Neural crest cell (in vitro differentiated cells): ENCODE measurements at regions not wholly inside any gene's neighbourhood (a gene's known extent, or its start where the extent isn't known, plus 50 kb on each side); places are given as distances from the start of the nearest gene placed in this dataset.
"Not testable (repeated sequence)": the region's sequence is repeated elsewhere in the genome, so short reads cannot be mapped to it uniquely, and the experiment has no call there.

Experiments
- DNase-seq: peaks from one replicate; pipeline ENCODE4 v3.0.0; 2021; ENCODE audit warnings: low read depth, mixed read lengths, low spot score
- H3K27ac Mint-ChIP-seq: one replicate; pipeline ENCODE4 v1.8.0; 2021; ENCODE audit warnings: mild to moderate bottlenecking, mixed read lengths; ENCODE audit not compliant: unreplicated experiment
- H3K27me3 Mint-ChIP-seq: 2 replicates; pipeline ENCODE4 v1.8.0; 2021; ENCODE audit warnings: low read depth, mild to moderate bottlenecking, mixed read lengths
- H3K36me3 Mint-ChIP-seq: 2 replicates; pipeline ENCODE4 v1.8.0; 2021; ENCODE audit warnings: low read depth, mild to moderate bottlenecking, mixed read lengths
- H3K4me1 Mint-ChIP-seq: 2 replicates; pipeline ENCODE4 v1.8.0; 2021; ENCODE audit warnings: mixed read lengths
- H3K4me3 Mint-ChIP-seq: one replicate; pipeline ENCODE4 v1.8.0; 2021; ENCODE audit warnings: mild to moderate bottlenecking, mixed read lengths
- H3K9me3 Mint-ChIP-seq: 2 replicates; pipeline ENCODE4 v1.8.0; 2021; ENCODE audit warnings: mixed read lengths
- TF ChIP-seq, protein P1 (sequence below): fragments of 200-600 bp; sonication (generic); conservative IDR thresholded peaks from 2 replicates; pipeline ENCODE4 v1.5.0; 2021; ENCODE audit warnings: antibody characterized with exemption, mild to moderate bottlenecking

DNA sequence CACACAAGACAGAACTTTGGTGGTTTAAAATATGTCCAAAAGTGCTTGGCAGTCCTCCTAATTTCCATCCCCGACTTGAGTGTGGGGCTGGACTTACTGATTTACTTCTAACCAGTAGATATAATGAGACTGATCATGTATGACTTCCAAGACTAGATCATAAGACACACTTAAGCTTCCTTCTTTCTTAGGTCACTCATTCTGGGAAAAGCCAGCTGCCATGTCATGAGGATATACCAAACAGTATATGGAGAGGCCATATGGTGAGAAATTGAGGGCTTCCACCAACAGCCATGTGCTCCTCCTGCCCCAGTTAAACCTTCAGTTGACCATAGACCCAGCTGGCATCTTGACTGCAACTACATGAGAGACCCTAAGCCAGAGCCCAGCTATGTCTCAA is 282.8 kb upstream of the PROK2 start:
- H3K4me1 Mint-ChIP-seq: no peaks in the 10 kb centered on the region
- H3K9me3 Mint-ChIP-seq: peaks cover 6% of the 10 kb centered on the region
- H3K27ac Mint-ChIP-seq: no peak overlapping the region
- no peak for DNase-seq
- H3K27me3 Mint-ChIP-seq: peaks cover 2% of the 10 kb centered on the region
- TF ChIP-seq, protein P1, sequence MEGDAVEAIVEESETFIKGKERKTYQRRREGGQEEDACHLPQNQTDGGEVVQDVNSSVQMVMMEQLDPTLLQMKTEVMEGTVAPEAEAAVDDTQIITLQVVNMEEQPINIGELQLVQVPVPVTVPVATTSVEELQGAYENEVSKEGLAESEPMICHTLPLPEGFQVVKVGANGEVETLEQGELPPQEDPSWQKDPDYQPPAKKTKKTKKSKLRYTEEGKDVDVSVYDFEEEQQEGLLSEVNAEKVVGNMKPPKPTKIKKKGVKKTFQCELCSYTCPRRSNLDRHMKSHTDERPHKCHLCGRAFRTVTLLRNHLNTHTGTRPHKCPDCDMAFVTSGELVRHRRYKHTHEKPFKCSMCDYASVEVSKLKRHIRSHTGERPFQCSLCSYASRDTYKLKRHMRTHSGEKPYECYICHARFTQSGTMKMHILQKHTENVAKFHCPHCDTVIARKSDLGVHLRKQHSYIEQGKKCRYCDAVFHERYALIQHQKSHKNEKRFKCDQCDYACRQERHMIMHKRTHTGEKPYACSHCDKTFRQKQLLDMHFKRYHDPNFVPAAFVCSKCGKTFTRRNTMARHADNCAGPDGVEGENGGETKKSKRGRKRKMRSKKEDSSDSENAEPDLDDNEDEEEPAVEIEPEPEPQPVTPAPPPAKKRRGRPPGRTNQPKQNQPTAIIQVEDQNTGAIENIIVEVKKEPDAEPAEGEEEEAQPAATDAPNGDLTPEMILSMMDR: no peak
- no peaks in the 10 kb centered on the region for H3K36me3 Mint-ChIP-seq
- no peak overlapping the region for H3K4me3 Mint-ChIP-seq

DNA sequence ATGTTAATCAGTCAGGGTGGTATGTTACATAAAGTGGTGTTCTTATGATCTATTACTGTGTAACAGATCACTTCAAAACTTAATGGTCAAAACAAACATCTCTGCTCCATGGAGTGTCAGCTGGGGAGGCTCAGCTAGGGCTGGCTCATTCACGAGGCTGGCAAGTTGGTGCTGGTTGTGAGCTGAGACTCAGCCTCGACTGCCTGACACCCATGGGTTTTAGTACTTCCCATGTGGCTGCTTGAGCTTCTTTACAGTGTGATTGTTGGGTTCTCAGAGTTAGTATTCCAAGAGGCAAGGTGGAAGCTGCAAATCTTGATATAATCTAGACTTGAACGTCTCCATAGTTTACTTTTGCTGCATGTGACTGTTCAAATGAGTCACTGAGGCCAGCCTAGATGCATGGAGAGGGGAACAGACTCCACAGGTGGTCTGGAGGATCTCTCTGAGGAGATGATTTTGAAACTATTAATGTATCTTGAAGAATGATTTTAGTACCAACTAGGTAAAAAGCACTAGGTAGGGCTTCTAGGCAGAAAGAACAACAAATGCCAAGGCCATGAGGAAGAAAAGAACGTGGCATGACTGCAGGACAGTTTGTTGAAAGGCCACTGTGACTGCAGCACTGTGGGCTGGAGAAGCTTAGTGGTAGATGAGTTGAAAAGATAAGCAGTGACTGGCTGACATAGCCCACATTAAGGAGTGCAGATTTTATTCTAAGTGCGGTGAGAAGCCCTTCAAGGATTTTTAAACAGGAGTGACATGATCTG is 281.1 kb upstream of the PROK2 start:
- Mint-ChIP-seq H3K27me3 (peaks cover 2% of the 10 kb centered on the region), H3K27ac (no peak overlapping the region), H3K4me1 (no peaks in the 10 kb centered on the region), H3K9me3 (peaks cover 12% of the 10 kb centered on the region), H3K4me3 (no peak overlapping the region), H3K36me3 (no peaks in the 10 kb centered on the region)
- DNase-seq: no peak
- TF ChIP-seq, protein P1: no peak

DNA sequence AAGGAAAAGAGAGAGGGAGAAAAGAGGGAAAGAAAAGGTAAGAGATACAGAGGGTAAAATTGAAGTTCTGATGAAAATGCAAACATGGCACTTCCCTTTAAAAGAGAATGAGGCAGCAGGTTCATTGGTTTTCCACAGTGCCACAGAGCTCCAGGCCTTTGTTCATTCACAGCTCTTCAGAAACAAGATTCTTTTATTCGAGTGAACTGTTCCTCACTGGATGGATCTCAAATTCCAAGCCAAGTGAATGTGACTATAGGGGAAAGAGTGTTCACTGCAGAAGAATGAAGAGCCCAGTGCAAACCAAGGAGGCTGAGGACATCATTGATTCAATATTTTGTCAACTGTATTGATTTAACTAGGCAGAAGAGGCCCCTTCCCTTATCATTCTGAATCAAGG is 280.3 kb upstream of the PROK2 start:
- Mint-ChIP-seq H3K4me1 (no peaks in the 10 kb centered on the region), H3K36me3 (no peaks in the 10 kb centered on the region), H3K9me3 (peaks cover 12% of the 10 kb centered on the region), H3K27ac (no peak overlapping the region), H3K27me3 (peaks cover 2% of the 10 kb centered on the region), H3K4me3 (no peak overlapping the region)
- DNase-seq: no peak
- TF ChIP-seq, protein P1: no peak

DNA sequence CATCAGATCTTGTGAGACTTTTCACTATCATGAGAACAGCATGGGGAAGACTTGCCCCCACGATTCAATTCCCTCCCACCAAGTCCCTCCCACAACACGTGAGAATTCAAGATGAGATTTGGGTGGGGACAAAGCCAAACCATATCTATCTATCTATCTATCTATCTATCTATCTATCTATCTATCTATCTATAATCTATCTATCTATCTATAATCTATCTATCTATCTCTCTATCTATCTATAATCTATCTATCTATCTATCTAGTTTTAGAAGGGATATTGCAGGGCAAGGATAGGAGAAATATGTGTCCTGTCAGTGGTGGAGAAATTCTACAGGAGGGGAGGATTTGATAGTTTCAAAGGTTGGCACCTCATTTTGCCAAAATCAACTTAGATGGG is 279.8 kb upstream of the PROK2 start:
- H3K4me3 Mint-ChIP-seq, H3K4me1 Mint-ChIP-seq, DNase-seq, H3K27me3 Mint-ChIP-seq, H3K27ac Mint-ChIP-seq, H3K36me3 Mint-ChIP-seq: not testable (repeated sequence)
- H3K9me3 Mint-ChIP-seq: peaks cover 12% of the 10 kb centered on the region

DNA sequence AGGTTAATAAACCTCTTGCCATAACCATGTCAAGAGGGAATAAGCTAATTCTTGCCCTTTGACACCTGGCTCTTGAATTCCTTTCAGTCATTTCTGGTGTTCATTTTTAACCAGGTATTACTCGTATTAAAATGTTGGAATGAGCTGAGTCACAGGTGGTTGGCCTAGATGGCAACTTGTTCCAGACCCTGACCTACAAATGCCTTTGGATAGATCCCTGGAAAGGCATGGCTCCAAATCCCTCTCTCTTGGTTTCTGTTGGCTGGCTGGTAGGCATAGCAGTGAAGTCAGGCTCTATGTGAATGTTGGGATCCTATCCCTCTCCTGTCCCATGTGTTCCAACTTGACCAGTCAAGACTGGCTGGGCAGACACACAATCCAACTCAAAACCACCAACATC is 277.1 kb upstream of the PROK2 start:
- H3K4me1 Mint-ChIP-seq: no peaks in the 10 kb centered on the region
- TF ChIP-seq, protein P1: no peak
- H3K27ac Mint-ChIP-seq: no peak overlapping the region
- H3K27me3 Mint-ChIP-seq: no peaks in the 10 kb centered on the region
- DNase-seq: no peak
- no peak overlapping the region for H3K4me3 Mint-ChIP-seq
- peaks cover 12% of the 10 kb centered on the region for H3K9me3 Mint-ChIP-seq
- no peaks in the 10 kb centered on the region for H3K36me3 Mint-ChIP-seq

DNA sequence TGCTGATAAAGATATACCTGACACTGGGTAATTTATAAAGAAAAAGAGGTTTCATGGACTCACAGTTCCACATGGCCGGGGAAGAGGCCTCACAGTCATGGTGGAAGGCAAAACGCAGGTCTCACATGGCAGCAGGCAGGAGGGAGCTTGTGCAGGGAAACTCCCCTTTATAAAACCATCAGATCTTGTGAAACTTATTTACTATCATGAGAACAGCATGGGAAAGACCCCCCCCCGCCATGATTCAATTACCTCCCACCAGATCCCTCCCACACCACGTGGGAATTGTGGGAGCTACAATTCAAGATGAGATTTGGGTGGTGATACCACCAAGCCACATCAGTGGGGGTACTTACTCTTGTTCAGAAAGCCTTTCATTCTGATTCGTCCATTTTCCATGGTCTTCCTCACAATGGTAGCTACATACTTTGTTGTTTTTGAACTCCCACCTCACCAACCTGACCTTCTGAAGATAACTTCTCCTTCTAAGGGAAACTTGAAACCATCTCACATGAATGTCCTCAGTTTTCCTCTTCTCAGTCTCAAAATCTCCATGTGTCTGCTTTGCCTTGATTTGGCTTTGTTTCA is 275.6 kb upstream of the PROK2 start:
- DNase-seq: no peak
- H3K4me3 Mint-ChIP-seq: no peak overlapping the region
- peaks cover 12% of the 10 kb centered on the region for H3K9me3 Mint-ChIP-seq
- no peaks in the 10 kb centered on the region for H3K4me1 Mint-ChIP-seq
- no peaks in the 10 kb centered on the region for H3K36me3 Mint-ChIP-seq
- no peak overlapping the region for H3K27ac Mint-ChIP-seq
- no peaks in the 10 kb centered on the region for H3K27me3 Mint-ChIP-seq
- TF ChIP-seq, protein P1: no peak
